GM18511 (cell line): ENCODE measurements at regions not wholly inside any gene's neighbourhood (a gene's known extent, or its start where the extent isn't known, plus 50 kb on each side); places are given as distances from the start of the nearest gene placed in this dataset.

Source experiments
- ATAC-seq: cut with Tn5 transposase; IDR thresholded peaks from one replicate; pipeline ENCODE4 v1.9.1; 2021; ENCODE audit warnings: mild to moderate bottlenecking, moderate library complexity; ENCODE audit not compliant: unreplicated experiment

- ATAC-seq, result no peak
Measured at GRCh38 chr4:125891597-125892258, 577.0 kb downstream of the FAT4 start.

GRCh38 chr4:125904802-125905201 lies 590.0 kb downstream of the FAT4 start:
- ATAC-seq, result no peak

GRCh38 chr4:125911058-125911457 lies 596.3 kb downstream of the FAT4 start:
- ATAC-seq, result no peak

- ATAC-seq, result no peak
Measured at GRCh38 chr4:125911481-125911880, 596.7 kb downstream of the FAT4 start.

- ATAC-seq, result no peak
Measured at GRCh38 chr4:125917559-125917958, 602.8 kb downstream of the FAT4 start.

- ATAC-seq, result no peak
Measured at GRCh38 chr4:125928652-125929051, 613.9 kb downstream of the FAT4 start.

GRCh38 chr4:125938541-125938940 lies 623.8 kb downstream of the FAT4 start:
- ATAC-seq, result no peak

GRCh38 chr4:125940426-125940825 lies 625.7 kb downstream of the FAT4 start:
- no peak for ATAC-seq

GRCh38 chr4:125944966-125945365 lies 630.2 kb downstream of the FAT4 start:
- ATAC-seq, result no peak

GRCh38 chr4:125948021-125948420 lies 633.3 kb downstream of the FAT4 start:
- ATAC-seq, result no peak

GRCh38 chr4:125951261-125951887 lies 636.6 kb downstream of the FAT4 start:
- ATAC-seq, result no peak

- ATAC-seq, result no peak
Measured at GRCh38 chr4:125952631-125953030, 637.9 kb downstream of the FAT4 start.

- ATAC-seq, result no peak
Measured at GRCh38 chr4:125956276-125956675, 641.5 kb downstream of the FAT4 start.

- ATAC-seq, result no peak
Measured at GRCh38 chr4:125958519-125958918, 643.8 kb downstream of the FAT4 start.

- ATAC-seq, result no peak
Measured at GRCh38 chr4:125961626-125962025, 646.9 kb downstream of the FAT4 start.

GRCh38 chr4:125975861-125976397 lies 661.2 kb downstream of the FAT4 start:
- no peak for ATAC-seq

GRCh38 chr4:125979950-125980349 lies 665.2 kb downstream of the FAT4 start:
- no peak for ATAC-seq

GRCh38 chr4:125983168-125983567 lies 668.4 kb downstream of the FAT4 start:
- no peak for ATAC-seq

- ATAC-seq, result peak; percentile 70
Measured at GRCh38 chr4:125985856-125986255, 671.1 kb downstream of the FAT4 start.

GRCh38 chr4:125986307-125986706 lies 671.6 kb downstream of the FAT4 start:
- ATAC-seq, result peak; percentile 38

GRCh38 chr4:125988464-125988863 lies 673.7 kb downstream of the FAT4 start:
- ATAC-seq, result no peak

GRCh38 chr4:125991398-125991797 lies 676.6 kb downstream of the FAT4 start:
- no peak for ATAC-seq
